Mesendoderm (in vitro differentiated cells): ENCODE measurements at regions not wholly inside any gene's neighbourhood (a gene's known extent, or its start where the extent isn't known, plus 50 kb on each side); places are given as distances from the start of the nearest gene placed in this dataset.

ENCODE experiments used
- DNase-seq: peaks from one replicate; pipeline ENCODE4 v3.0.0; 2013
- H2AK5ac ChIP-seq: 2 replicates; pipeline ENCODE4 v1.6.1; 2013; ENCODE audit warnings: low read length, inconsistent platforms
- H2BK120ac ChIP-seq: 2 replicates; pipeline ENCODE4 v1.6.1; 2013; ENCODE audit warnings: low read depth, mild to moderate bottlenecking, low read length, moderate library complexity, mixed read lengths
- H2BK15ac ChIP-seq: replicated peaks from 2 replicates; pipeline ENCODE4 v1.6.1; 2013; ENCODE audit warnings: low read depth, mild to moderate bottlenecking, moderate library complexity
- H2BK5ac ChIP-seq: 2 replicates; pipeline ENCODE4 v1.6.1; 2013; ENCODE audit warnings: low read length, inconsistent platforms
- H3K18ac ChIP-seq: 2 replicates; pipeline ENCODE4 v1.6.1; 2013; ENCODE audit warnings: mild to moderate bottlenecking, low read length, mixed read lengths
- H3K23ac ChIP-seq: one replicate; pipeline ENCODE4 v1.6.1; 2013; ENCODE audit warnings: low read length
- H3K27ac ChIP-seq: 2 replicates; pipeline ENCODE4 v1.5.1; 2013; ENCODE audit warnings: low read depth, mild to moderate bottlenecking, inconsistent platforms, low read length, moderate library complexity
- H3K27me3 ChIP-seq: 2 replicates; pipeline ENCODE4 v1.6.1; 2013; ENCODE audit warnings: low read length, control low read depth, mild to moderate bottlenecking, inconsistent platforms; ENCODE audit not compliant: insufficient read depth, poor library complexity
- H3K36me3 ChIP-seq: 2 replicates; pipeline ENCODE4 v1.6.1; 2013; ENCODE audit warnings: low read length, inconsistent platforms; ENCODE audit not compliant: control insufficient read depth, insufficient read depth
- H3K4ac ChIP-seq: one replicate; pipeline ENCODE4 v1.6.1; 2013; ENCODE audit warnings: low read depth, mild to moderate bottlenecking, low read length, moderate library complexity
- H3K4me1 ChIP-seq: 2 replicates; pipeline ENCODE4 v1.6.1; 2013; ENCODE audit warnings: low read depth, low read length, inconsistent platforms; ENCODE audit not compliant: control insufficient read depth
- H3K4me2 ChIP-seq: 2 replicates; pipeline ENCODE4 v1.6.1; 2013; ENCODE audit warnings: low read length
- H3K4me3 ChIP-seq: 2 replicates; pipeline ENCODE4 v1.5.1; 2013; ENCODE audit warnings: mild to moderate bottlenecking, low read length
- H3K56ac ChIP-seq: one replicate; pipeline ENCODE4 v1.6.1; 2013; ENCODE audit warnings: low read length
- H3K79me1 ChIP-seq: 2 replicates; pipeline ENCODE4 v1.6.1; 2013; ENCODE audit warnings: low read length, inconsistent platforms
- H3K79me2 ChIP-seq: 2 replicates; pipeline ENCODE4 v1.6.1; 2013; ENCODE audit warnings: mild to moderate bottlenecking, low read length; ENCODE audit not compliant: control insufficient read depth, insufficient read depth
- H3K9ac ChIP-seq: 2 replicates; pipeline ENCODE4 v1.6.1; 2013; ENCODE audit warnings: low read length, inconsistent platforms
- H4K5ac ChIP-seq: one replicate; pipeline ENCODE4 v1.6.1; 2013; ENCODE audit warnings: low read length
- H4K8ac ChIP-seq: one replicate; pipeline ENCODE4 v1.6.1; 2013; ENCODE audit warnings: low read depth, mild to moderate bottlenecking, control low read depth, low read length, moderate library complexity
- WGBS: extraction: QIAGEN DNeasy Blood & Tissue Kit; methylation state at CpG from one replicate; pipeline ENCODE4 v1.1.7; 2013; ENCODE audit warnings: low lambda C conversion rate, missing lambda C conversion rate; ENCODE audit not compliant: insufficient coverage; ENCODE audit errors: extremely low coverage; 5-methylcytosine and 5-hydroxymethylcytosine counted together

- H3K27ac ChIP-seq = no peak overlapping the region
These were observed 353.1 kb downstream of the IRS1 start for GRCh38 chr2:226446406-226447001.

GRCh38 chr2:226445216-226445861 is 354.3 kb downstream of the IRS1 start:
- H3K18ac ChIP-seq = no peak overlapping the region
- H3K4me1 ChIP-seq = no peaks in the 10 kb centered on the region
- no peak for DNase-seq
- H4K5ac ChIP-seq = no peak overlapping the region
- H2BK5ac ChIP-seq = no peak overlapping the region
- no peak overlapping the region for H3K27ac ChIP-seq
- no peaks in the 10 kb centered on the region for H3K27me3 ChIP-seq
- H3K4ac ChIP-seq = no peak overlapping the region
- no peak overlapping the region for H4K8ac ChIP-seq
- no peak overlapping the region for H2BK15ac ChIP-seq
- no peak overlapping the region for H3K56ac ChIP-seq
- H3K4me3 ChIP-seq = no peak overlapping the region
- no peaks in the 10 kb centered on the region for H3K79me1 ChIP-seq
- no peak overlapping the region for H3K23ac ChIP-seq
- no peak overlapping the region for H2BK120ac ChIP-seq
- H3K36me3 ChIP-seq = no peaks in the 10 kb centered on the region
- H3K79me2 ChIP-seq = no peaks in the 10 kb centered on the region
- H3K9ac ChIP-seq = no peak overlapping the region
- no peak overlapping the region for H2AK5ac ChIP-seq
- WGBS = no CpG with 5 or more reads among the region's 5 CpGs
- H3K4me2 ChIP-seq = no peak overlapping the region

More at GRCh38 chr2:226446406-226447001, 353.1 kb downstream of the IRS1 start:
- no peak overlapping the region for H3K56ac ChIP-seq
- no peak overlapping the region for H3K23ac ChIP-seq
- no peaks in the 10 kb centered on the region for H3K36me3 ChIP-seq
- no peaks in the 10 kb centered on the region for H3K27me3 ChIP-seq
- no peak overlapping the region for H3K4me3 ChIP-seq
- H2BK5ac ChIP-seq = no peak overlapping the region
- H3K79me1 ChIP-seq = no peaks in the 10 kb centered on the region
- no peak overlapping the region for H2AK5ac ChIP-seq
- H3K4ac ChIP-seq = no peak overlapping the region
- no peak overlapping the region for H4K8ac ChIP-seq
- no peak overlapping the region for H3K4me2 ChIP-seq
- no peak overlapping the region for H3K9ac ChIP-seq
- DNase-seq = no peak
- no peak overlapping the region for H2BK15ac ChIP-seq
- H3K4me1 ChIP-seq = no peaks in the 10 kb centered on the region
- no peak overlapping the region for H3K18ac ChIP-seq
- H2BK120ac ChIP-seq = no peak overlapping the region
- H4K5ac ChIP-seq = no peak overlapping the region
- H3K79me2 ChIP-seq = no peaks in the 10 kb centered on the region
- WGBS = no CpG with 5 or more reads among the region's 3 CpGs

- Histone ChIP-seq H3K27ac (no peak overlapping the region), H3K18ac (no peak overlapping the region), H3K56ac (no peak overlapping the region), H3K4me2 (no peak overlapping the region), H3K23ac (no peak overlapping the region), H2BK120ac (no peak overlapping the region), H3K4me1 (no peaks in the 10 kb centered on the region), H2AK5ac (no peak overlapping the region), H3K9ac (no peak overlapping the region), H4K8ac (no peak overlapping the region), H3K79me1 (no peaks in the 10 kb centered on the region), H3K4me3 (no peak overlapping the region), H2BK5ac (no peak overlapping the region), H3K36me3 (no peaks in the 10 kb centered on the region), H3K79me2 (no peaks in the 10 kb centered on the region), H3K4ac (no peak overlapping the region), H2BK15ac (no peak overlapping the region), H4K5ac (no peak overlapping the region), H3K27me3 (no peaks in the 10 kb centered on the region)
- DNase-seq = no peak
- WGBS = no CpG with 5 or more reads among the region's 5 CpGs
These were observed 356.5 kb downstream of the IRS1 start for GRCh38 chr2:226443112-226443511.

- H2BK15ac ChIP-seq = no peak overlapping the region
- no peaks in the 10 kb centered on the region for H3K4me1 ChIP-seq
- no peak overlapping the region for H3K56ac ChIP-seq
- H2AK5ac ChIP-seq = no peak overlapping the region
- H3K79me1 ChIP-seq = no peaks in the 10 kb centered on the region
- H3K4me3 ChIP-seq = no peak overlapping the region
- no peaks in the 10 kb centered on the region for H3K36me3 ChIP-seq
- H4K8ac ChIP-seq = no peak overlapping the region
- no peak overlapping the region for H3K9ac ChIP-seq
- no peak overlapping the region for H3K4ac ChIP-seq
- no peaks in the 10 kb centered on the region for H3K27me3 ChIP-seq
- no peak overlapping the region for H3K4me2 ChIP-seq
- H2BK120ac ChIP-seq = no peak overlapping the region
- H3K23ac ChIP-seq = no peak overlapping the region
- H3K27ac ChIP-seq = no peak overlapping the region
- H2BK5ac ChIP-seq = no peak overlapping the region
- H3K79me2 ChIP-seq = no peaks in the 10 kb centered on the region
- H3K18ac ChIP-seq = no peak overlapping the region
- WGBS = no CpG with 5 or more reads among the region's 3 CpGs
- H4K5ac ChIP-seq = no peak overlapping the region
- DNase-seq = no peak
These were observed 359.3 kb downstream of the IRS1 start for GRCh38 chr2:226440127-226440918.

- Histone ChIP-seq H3K18ac (no peak overlapping the region), H3K27ac (no peak overlapping the region), H3K56ac (no peak overlapping the region), H3K36me3 (no peaks in the 10 kb centered on the region), H3K79me1 (no peaks in the 10 kb centered on the region), H3K4me1 (no peaks in the 10 kb centered on the region), H3K4me3 (no peak overlapping the region), H3K4me2 (no peak overlapping the region), H3K27me3 (no peaks in the 10 kb centered on the region), H2BK15ac (no peak overlapping the region), H4K8ac (no peak overlapping the region), H4K5ac (no peak overlapping the region), H3K79me2 (no peaks in the 10 kb centered on the region), H2AK5ac (no peak overlapping the region), H2BK120ac (no peak overlapping the region), H3K23ac (no peak overlapping the region), H3K4ac (no peak overlapping the region), H2BK5ac (no peak overlapping the region), H3K9ac (no peak overlapping the region)
- no CpG with 5 or more reads among the region's 6 CpGs for WGBS
- DNase-seq = no peak
These were observed 360.3 kb downstream of the IRS1 start for GRCh38 chr2:226439337-226439736.
